CD8-positive, alpha-beta memory T cell (primary cell): ENCODE measurements at regions not wholly inside any gene's neighbourhood (a gene's known extent, or its start where the extent isn't known, plus 50 kb on each side); places are given as distances from the start of the nearest gene placed in this dataset.

Experiments used
- CTCF ChIA-PET: fragments of 350-600 bp; sonication (Branson Sonifier 250); formaldehyde crosslinking; loops from one replicate; lab custom pipeline; 2021; ENCODE audit warnings: antibody characterized with exemption; lab: Charles Lee
- POLR2A ChIA-PET: fragments of 350-600 bp; sonication (Branson Sonifier 250); formaldehyde crosslinking; loops from one replicate; lab custom pipeline; 2021; ENCODE audit warnings: antibody characterized with exemption; lab: Charles Lee
- DNase-seq, 5 donors: peaks; one replicate each; pipeline versions ENCODE4 v3.0.0 to v3.0.0-alpha.2; 2020 to 2022; ENCODE audit warnings: mixed read lengths in 1 of 5
- H3K27ac ChIP-seq: one replicate; pipeline ENCODE4 v1.7.0; 2013; ENCODE audit warnings: low read depth, mild to moderate bottlenecking, low read length, moderate library complexity
- H3K27me3 ChIP-seq: 2 replicates; pipeline ENCODE4 v1.7.0; 2013; ENCODE audit warnings: low read length, mild to moderate bottlenecking; ENCODE audit not compliant: insufficient read depth, poor library complexity, severe bottlenecking
- H3K36me3 ChIP-seq: 2 replicates; pipeline ENCODE4 v1.7.0; 2013; ENCODE audit warnings: mild to moderate bottlenecking, low read length, moderate library complexity; ENCODE audit not compliant: insufficient read depth
- H3K4me1 ChIP-seq: 2 replicates; pipeline ENCODE4 v1.7.0; 2013; ENCODE audit warnings: mild to moderate bottlenecking, low read length, moderate library complexity; ENCODE audit not compliant: insufficient read depth
- H3K4me3 ChIP-seq: 2 replicates; pipeline ENCODE4 v1.7.0; 2013; ENCODE audit warnings: mild to moderate bottlenecking, low read length
- H3K9me3 ChIP-seq: 2 replicates; pipeline ENCODE4 v1.7.0; 2013; ENCODE audit warnings: mild to moderate bottlenecking, low read length
- H3K27ac Mint-ChIP-seq, 8 donors: one replicate each; pipeline ENCODE4 v1.8.0; 2020 to 2021; ENCODE audit warnings: mixed read lengths in 8 of 8, mild to moderate bottlenecking in 6 of 8, inconsistent platforms in 3 of 8, moderate library complexity in 3 of 8
- H3K27me3 Mint-ChIP-seq, 2 donors: one replicate each; pipeline ENCODE4 v1.8.0; 2020 to 2021; ENCODE audit warnings: mixed read lengths in 2 of 2, mild to moderate bottlenecking in 1 of 2, moderate library complexity in 1 of 2
- H3K36me3 Mint-ChIP-seq, 3 donors: one replicate each; pipeline ENCODE4 v1.8.0; 2020 to 2021; ENCODE audit warnings: mixed read lengths in 3 of 3, inconsistent platforms in 1 of 3, mild to moderate bottlenecking in 1 of 3
- H3K4me1 Mint-ChIP-seq, 3 donors: one replicate each; pipeline ENCODE4 v1.8.0; 2020 to 2021; ENCODE audit warnings: mixed read lengths in 3 of 3, inconsistent platforms in 1 of 3, mild to moderate bottlenecking in 1 of 3
- H3K4me3 Mint-ChIP-seq, 7 donors: one replicate each; pipeline ENCODE4 v1.8.0; 2020 to 2021; ENCODE audit warnings: mixed read lengths in 7 of 7, mild to moderate bottlenecking in 6 of 7, moderate library complexity in 4 of 7, inconsistent platforms in 2 of 7
- H3K9me3 Mint-ChIP-seq, 5 donors: one replicate each; pipeline ENCODE4 v1.8.0; 2020 to 2022; ENCODE audit warnings: mixed read lengths in 5 of 5, mild to moderate bottlenecking in 3 of 5, moderate library complexity in 2 of 5, inconsistent platforms in 1 of 5

DNA sequence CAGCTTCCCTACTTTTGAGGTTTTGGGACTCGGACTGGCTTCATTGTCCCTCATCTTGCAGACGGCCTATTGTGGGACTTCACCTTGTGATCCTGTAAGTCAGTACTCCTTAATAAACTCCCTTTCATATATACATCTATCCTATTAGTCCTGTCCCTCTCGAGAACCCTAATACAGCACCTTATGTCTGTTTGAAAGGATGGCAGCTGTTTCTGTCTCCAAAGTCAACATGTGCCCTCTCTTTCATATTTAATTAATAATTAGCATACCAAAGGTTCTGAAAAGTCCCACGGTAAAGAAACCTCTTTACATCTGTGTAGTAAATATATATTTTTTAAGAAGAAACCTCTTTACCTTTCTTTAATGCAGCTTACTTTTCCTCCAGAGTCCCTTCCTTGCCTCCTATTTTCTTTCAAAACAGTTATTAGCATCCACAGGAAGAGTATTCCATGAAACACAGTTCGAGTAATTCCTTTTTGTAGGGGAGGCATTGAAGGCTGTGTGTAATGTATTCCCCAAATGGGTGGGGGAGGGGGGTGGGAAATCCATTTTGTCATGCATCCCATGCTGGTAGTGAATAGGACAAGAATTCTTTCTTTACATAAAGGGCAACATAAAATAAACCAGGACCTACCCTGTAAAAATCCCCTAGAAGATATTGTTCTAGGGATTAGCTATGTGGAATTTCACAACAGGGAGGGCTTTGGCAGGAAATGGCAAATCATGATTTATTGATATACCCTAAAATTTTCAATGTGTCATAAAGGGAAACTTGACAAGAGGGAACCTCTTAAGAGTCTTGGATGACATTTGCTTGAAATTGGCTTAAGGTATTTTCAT is 241.5 kb downstream of the SUDS3 start:
- Mint-ChIP-seq H3K27ac (no peak overlapping the region), H3K4me3 (no peak overlapping the region), H3K9me3 (peaks cover 2 to 7% (median 6%) of the 10 kb centered on the region in 5 donors), H3K36me3 (no peaks in the 10 kb centered on the region), H3K27me3 (no peaks in the 10 kb centered on the region), H3K4me1 (no peaks in the 10 kb centered on the region)
- POLR2A ChIA-PET, result no interaction called here
- H3K4me3 ChIP-seq, result no peak overlapping the region
- no peaks in the 10 kb centered on the region for H3K36me3 ChIP-seq
- no peaks in the 10 kb centered on the region for H3K27me3 ChIP-seq
- H3K9me3 ChIP-seq, result no peaks in the 10 kb centered on the region
- no peak overlapping the region for H3K27ac ChIP-seq
- CTCF ChIA-PET, result no interaction called here
- no peaks in the 10 kb centered on the region for H3K4me1 ChIP-seq
- no peak for DNase-seq

DNA sequence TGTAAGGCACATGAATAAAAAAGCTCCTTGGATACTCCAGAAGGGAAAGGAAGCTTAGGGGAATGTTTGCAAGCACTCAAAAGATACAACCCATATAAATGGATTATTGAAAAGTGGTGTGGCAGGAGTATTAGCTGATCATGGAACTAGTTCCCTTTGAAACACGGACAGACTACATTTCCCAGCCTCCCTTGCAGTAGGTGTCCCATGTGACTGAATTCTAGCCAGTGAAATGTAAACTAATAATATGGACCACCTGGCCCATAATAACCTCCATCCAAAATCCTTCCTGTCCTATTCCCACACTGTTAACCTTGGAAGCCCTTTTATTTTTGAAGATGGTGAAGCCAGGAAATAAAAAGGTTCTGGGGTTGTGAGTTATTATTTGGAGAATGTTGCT is 242.3 kb downstream of the SUDS3 start:
- ChIA-PET CTCF (no interaction called here), POLR2A (no interaction called here)
- Mint-ChIP-seq H3K4me3 (no peak overlapping the region), H3K36me3 (no peaks in the 10 kb centered on the region), H3K27ac (no peak overlapping the region), H3K4me1 (no peaks in the 10 kb centered on the region), H3K27me3 (peaks cover 0 to 1% of the 10 kb centered on the region in 2 donors), H3K9me3 (peaks cover 0 to 4% (median 0%) of the 10 kb centered on the region in 5 donors)
- no peak for DNase-seq
- no peaks in the 10 kb centered on the region for H3K36me3 ChIP-seq
- no peaks in the 10 kb centered on the region for H3K4me1 ChIP-seq
- no peaks in the 10 kb centered on the region for H3K27me3 ChIP-seq
- no peaks in the 10 kb centered on the region for H3K9me3 ChIP-seq
- no peak overlapping the region for H3K27ac ChIP-seq
- H3K4me3 ChIP-seq, result no peak overlapping the region

DNA sequence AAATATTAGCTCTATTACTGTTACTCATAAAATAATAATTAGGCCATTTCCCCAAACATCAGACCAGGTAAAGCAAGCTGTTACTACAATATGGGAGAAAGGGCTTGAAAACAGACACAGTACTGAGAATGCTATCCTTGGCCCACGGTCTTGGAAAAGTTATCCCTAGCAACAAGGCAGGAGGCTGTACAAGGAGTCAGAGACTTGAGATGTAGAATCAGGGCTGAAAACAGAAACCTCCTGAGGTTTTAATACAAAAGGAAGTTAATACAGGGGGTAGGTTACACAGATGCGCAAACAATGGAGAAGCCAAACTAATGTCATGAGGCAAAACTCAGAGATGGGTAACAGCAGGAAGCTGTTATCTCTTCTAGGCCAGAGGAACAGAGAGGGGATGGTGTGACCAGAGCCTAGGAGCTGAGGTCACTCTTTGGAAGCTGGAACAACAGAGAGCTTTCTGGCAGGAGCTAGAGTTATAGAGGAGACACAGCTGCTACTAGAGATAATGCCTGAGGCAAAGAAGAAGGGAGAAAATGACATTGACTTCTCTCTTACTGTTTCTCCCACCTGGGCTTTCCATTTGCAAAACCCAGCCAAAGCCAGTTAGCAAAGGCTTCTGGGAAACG is 248.8 kb downstream of the SUDS3 start:
- Mint-ChIP-seq H3K4me3 (no peak overlapping the region), H3K36me3 (no peaks in the 10 kb centered on the region), H3K4me1 (no peaks in the 10 kb centered on the region), H3K9me3 (peaks cover 0 to 3% (median 0%) of the 10 kb centered on the region in 5 donors), H3K27ac (no peak overlapping the region), H3K27me3 (peaks cover 0 to 1% of the 10 kb centered on the region in 2 donors)
- H3K27ac ChIP-seq, result no peak overlapping the region
- no peaks in the 10 kb centered on the region for H3K27me3 ChIP-seq
- no peak overlapping the region for H3K4me3 ChIP-seq
- ChIA-PET CTCF (no interaction called here), POLR2A (no interaction called here)
- DNase-seq, result no peak
- H3K9me3 ChIP-seq, result no peaks in the 10 kb centered on the region
- no peaks in the 10 kb centered on the region for H3K36me3 ChIP-seq
- no peaks in the 10 kb centered on the region for H3K4me1 ChIP-seq

DNA sequence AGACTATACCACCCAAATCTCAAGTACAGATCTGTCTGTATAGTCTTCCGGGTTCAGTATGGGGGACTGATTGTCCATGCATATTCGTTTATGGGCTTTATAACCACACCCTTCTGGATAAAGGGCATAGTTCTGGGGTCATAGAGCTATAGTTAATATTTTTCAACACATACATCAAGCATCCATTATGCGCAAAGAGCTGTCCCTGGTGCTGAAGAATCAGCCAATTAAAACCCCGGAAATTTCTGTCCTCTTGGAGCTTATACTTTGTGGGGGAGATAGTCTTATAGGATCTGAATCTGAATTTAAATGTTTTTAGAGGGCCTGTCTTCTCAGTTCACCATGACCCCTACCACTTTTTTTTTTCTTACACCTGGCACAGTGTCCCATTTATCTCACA is 256.7 kb downstream of the SUDS3 start:
- Mint-ChIP-seq H3K36me3 (no peaks in the 10 kb centered on the region), H3K4me1 (no peaks in the 10 kb centered on the region), H3K27me3 (no peaks in the 10 kb centered on the region), H3K9me3 (peaks cover 0 to 5% (median 2%) of the 10 kb centered on the region in 5 donors), H3K4me3 (no peak overlapping the region), H3K27ac (no peak overlapping the region)
- no peaks in the 10 kb centered on the region for H3K4me1 ChIP-seq
- no peak for DNase-seq
- POLR2A ChIA-PET, result no interaction called here
- no peaks in the 10 kb centered on the region for H3K36me3 ChIP-seq
- CTCF ChIA-PET, result no interaction called here
- no peak overlapping the region for H3K27ac ChIP-seq
- no peak overlapping the region for H3K4me3 ChIP-seq
- no peaks in the 10 kb centered on the region for H3K27me3 ChIP-seq
- H3K9me3 ChIP-seq, result no peaks in the 10 kb centered on the region

DNA sequence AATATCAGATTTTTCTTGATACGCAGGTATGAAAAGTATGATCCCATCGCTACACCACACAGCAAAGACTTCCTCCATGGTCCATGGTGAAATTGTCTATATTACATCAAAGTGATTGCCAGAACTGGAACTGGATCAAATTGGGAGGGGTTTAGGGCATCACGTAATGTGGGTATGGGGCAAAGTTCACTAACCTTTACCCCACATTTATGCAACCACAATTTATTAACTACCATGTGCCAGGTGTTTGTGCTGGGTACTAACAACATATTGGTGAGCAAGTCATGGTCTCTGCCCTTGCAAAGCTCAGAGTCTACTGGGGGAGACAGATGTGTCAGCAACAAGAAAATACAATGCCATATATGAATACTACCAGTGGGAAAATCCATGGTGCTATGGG is 258.9 kb downstream of the SUDS3 start:
- CTCF ChIA-PET, result no interaction called here
- Mint-ChIP-seq H3K4me1 (no peaks in the 10 kb centered on the region), H3K27ac (no peak overlapping the region)

DNA sequence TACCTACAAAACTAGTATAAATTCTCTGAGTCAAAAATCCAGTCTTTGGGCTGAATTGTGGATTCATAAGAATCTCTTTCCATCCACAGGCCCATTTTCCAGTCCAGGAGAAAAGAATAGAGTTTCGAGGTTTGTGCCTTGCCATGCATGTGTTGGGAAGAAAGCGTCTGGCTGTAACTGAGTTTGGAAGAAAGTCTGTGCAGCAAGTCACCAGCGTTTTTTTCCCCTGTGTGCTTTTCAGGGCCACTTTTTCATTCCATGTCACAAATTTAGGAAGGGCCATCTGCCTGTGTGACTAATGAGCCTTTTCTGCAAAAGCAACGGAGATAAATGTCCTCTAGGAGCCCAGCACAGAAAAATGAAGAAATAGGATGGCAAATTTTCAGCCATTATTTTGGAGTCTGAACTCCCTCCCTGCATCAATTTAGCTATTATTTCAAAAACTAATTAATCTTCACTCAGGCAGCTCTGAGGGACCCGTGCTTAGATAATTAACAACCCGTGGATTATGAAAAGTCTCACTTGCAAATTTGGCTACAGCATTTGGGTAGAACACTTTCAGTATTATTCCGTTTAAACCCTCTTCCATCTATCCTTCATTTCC is 261.5 kb downstream of the SUDS3 start:
- Histone ChIP-seq H3K9me3 (no peaks in the 10 kb centered on the region), H3K4me3 (no peak overlapping the region), H3K4me1 (no peaks in the 10 kb centered on the region), H3K27me3 (no peaks in the 10 kb centered on the region), H3K27ac (no peak overlapping the region), H3K36me3 (no peaks in the 10 kb centered on the region)
- Mint-ChIP-seq H3K4me3 (no peak overlapping the region), H3K9me3 (peaks cover 0 to 3% (median 2%) of the 10 kb centered on the region in 5 donors), H3K4me1 (no peaks in the 10 kb centered on the region), H3K27ac (no peak overlapping the region), H3K27me3 (no peaks in the 10 kb centered on the region), H3K36me3 (no peaks in the 10 kb centered on the region)
- CTCF ChIA-PET, result no interaction called here
- DNase-seq, result no peak
- POLR2A ChIA-PET, result no interaction called here

More for the DNA sequence above, 258.9 kb downstream of the SUDS3 start:
- Mint-ChIP-seq H3K27me3 (no peaks in the 10 kb centered on the region), H3K36me3 (no peaks in the 10 kb centered on the region), H3K9me3 (peaks cover 0 to 5% (median 3%) of the 10 kb centered on the region in 5 donors), H3K4me3 (no peak overlapping the region)
- Histone ChIP-seq H3K36me3 (no peaks in the 10 kb centered on the region), H3K4me1 (no peaks in the 10 kb centered on the region), H3K27me3 (no peaks in the 10 kb centered on the region), H3K9me3 (no peaks in the 10 kb centered on the region), H3K4me3 (no peak overlapping the region), H3K27ac (no peak overlapping the region)
- no peak for DNase-seq
- POLR2A ChIA-PET, result no interaction called here

DNA sequence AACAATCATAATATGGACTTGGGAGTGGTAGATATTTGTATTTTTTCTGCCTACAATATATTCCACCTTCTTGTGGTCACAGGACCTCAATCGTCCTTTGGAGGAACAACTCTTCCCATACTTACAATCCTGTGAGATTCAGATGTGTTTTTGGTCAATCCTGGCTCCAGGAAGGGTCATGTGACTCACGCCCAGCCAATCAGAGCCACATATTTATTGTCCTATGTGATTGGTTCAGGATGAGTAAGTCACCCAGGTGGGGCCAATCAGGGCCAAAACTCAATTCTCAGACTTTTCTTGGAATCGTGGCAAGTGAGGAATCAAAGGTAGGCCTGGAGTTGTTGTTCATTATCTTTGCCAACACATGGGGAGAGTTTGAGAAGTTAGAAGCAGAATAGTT is 264.9 kb downstream of the SUDS3 start:
- no peak overlapping the region for H3K4me3 ChIP-seq
- ChIA-PET CTCF (no interaction called here), POLR2A (no interaction called here)
- H3K27me3 ChIP-seq, result no peaks in the 10 kb centered on the region
- no peak overlapping the region for H3K27ac Mint-ChIP-seq
- no peaks in the 10 kb centered on the region for H3K36me3 ChIP-seq
- no peaks in the 10 kb centered on the region for H3K27me3 Mint-ChIP-seq
- no peak overlapping the region for H3K4me3 Mint-ChIP-seq
- H3K9me3 ChIP-seq, result no peaks in the 10 kb centered on the region
- H3K27ac ChIP-seq, result no peak overlapping the region
- no peaks in the 10 kb centered on the region for H3K4me1 Mint-ChIP-seq
- no peak for DNase-seq
- H3K9me3 Mint-ChIP-seq, result peaks cover 0 to 5% (median 2%) of the 10 kb centered on the region in 5 donors
- H3K4me1 ChIP-seq, result no peaks in the 10 kb centered on the region
- H3K36me3 Mint-ChIP-seq, result no peaks in the 10 kb centered on the region

DNA sequence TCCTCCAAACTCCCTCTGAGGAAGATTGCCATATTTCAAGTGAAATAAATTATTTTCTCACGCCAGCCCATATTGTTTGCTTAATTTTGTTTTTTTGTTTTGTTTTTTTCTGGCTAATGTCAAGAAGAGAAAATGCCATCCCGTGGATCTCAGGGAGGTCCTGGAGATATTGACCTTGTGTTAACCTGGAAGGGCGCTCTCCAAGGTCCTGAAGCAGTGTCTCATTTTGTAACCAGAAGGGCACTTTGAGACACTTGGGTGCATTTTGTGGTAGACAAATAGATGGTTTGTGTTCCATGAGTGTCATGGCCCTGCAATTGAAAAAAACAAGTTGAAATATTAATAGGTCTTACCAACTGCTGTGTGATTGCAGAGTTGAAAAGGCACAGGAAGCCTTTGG is 268.9 kb downstream of the SUDS3 start:
- Mint-ChIP-seq H3K9me3 (peaks cover 0 to 5% (median 2%) of the 10 kb centered on the region in 5 donors), H3K36me3 (no peaks in the 10 kb centered on the region), H3K27me3 (no peaks in the 10 kb centered on the region), H3K4me1 (no peaks in the 10 kb centered on the region), H3K27ac (no peak overlapping the region), H3K4me3 (no peak overlapping the region)
- Histone ChIP-seq H3K4me1 (no peaks in the 10 kb centered on the region), H3K9me3 (no peaks in the 10 kb centered on the region), H3K27ac (no peak overlapping the region), H3K27me3 (no peaks in the 10 kb centered on the region), H3K36me3 (no peaks in the 10 kb centered on the region), H3K4me3 (no peak overlapping the region)
- POLR2A ChIA-PET, result no interaction called here
- CTCF ChIA-PET, result no interaction called here
- DNase-seq, result no peak
